Erythroblast (primary cell): ENCODE measurements at regions not wholly inside any gene's neighbourhood (a gene's known extent, or its start where the extent isn't known, plus 50 kb on each side); places are given as distances from the start of the nearest gene placed in this dataset.

Experiments used
- GATA1 ChIP-seq: IDR thresholded peaks from 2 replicates; pipeline ENCODE4 v1.6.1; 2011; ENCODE audit warnings: low read depth, mild to moderate bottlenecking, control low read depth, low read length, moderate library complexity
- POLR2A ChIP-seq: IDR thresholded peaks from 2 replicates; pipeline ENCODE4 v1.6.1; 2011; ENCODE audit warnings: mild to moderate bottlenecking, low read length

DNA sequence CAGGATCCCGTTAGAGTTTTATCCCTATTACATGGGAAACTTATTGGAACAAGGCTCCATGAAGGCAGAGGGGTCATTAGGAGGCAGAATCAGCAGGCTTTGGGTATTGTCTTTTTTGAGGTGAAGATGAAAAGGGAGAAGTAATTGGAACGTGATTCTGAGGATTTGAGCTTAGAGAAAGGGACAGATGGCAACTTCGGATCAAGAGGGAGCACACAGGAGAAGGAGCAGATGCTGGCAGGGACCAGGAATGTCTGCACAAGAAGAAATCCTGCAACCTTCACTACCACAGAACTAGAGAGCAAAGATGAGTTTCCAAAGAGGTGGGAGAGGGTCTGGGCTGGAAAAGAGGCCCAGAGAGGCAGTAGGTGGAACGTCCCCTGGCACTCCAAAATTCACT lies 202.8 kb downstream of the RRAGC start:
- TF ChIP-seq POLR2A (no peak), GATA1 (no peak)
